HepG2 (cell line): ENCODE measurements at regions not wholly inside any gene's neighbourhood (a gene's known extent, or its start where the extent isn't known, plus 50 kb on each side); places are given as distances from the start of the nearest gene placed in this dataset.

Experiments used
- ATAC-seq: fragments of 200-7000 bp; cut with Tn5 transposase; 3 replicates; pipeline ENCODE4 v1.9.1; 2020; ENCODE audit warnings: mild to moderate bottlenecking, moderate library complexity
- BruUV-seq: library from RNA; stranded (reverse); fragments of 400-500 nt; replicated peaks from 2 replicates; lab custom pipeline; 2021; lab: Mats Ljungman, UMichigan
- CTCF ChIA-PET: fragments of 300-600 bp; formaldehyde crosslinking; extraction: SDS; loops from one replicate; lab custom pipeline; 2021; ENCODE audit warnings: low total read pairs, inconsistent platforms, low intra/inter-chr PET ratio; lab: Yijun Ruan, JAX
- POLR2A ChIA-PET: fragments of 350-600 bp; sonication (Branson Sonifier 250); formaldehyde crosslinking; loops from one replicate; lab custom pipeline; 2020; ENCODE audit warnings: antibody characterized with exemption, inconsistent platforms; lab: Yijun Ruan, JAX
- DNase-seq: peaks from one replicate; pipeline ENCODE4 v3.0.0-alpha.2; 2015; ENCODE audit warnings: low spot score
- FAIRE-seq: peaks from 3 replicates; lab custom pipeline; 2011; peaks lifted over from hg19 to GRCh38; lab: Jason Lieb, UNC
- H2AFZ ChIP-seq: one replicate; pipeline ENCODE4 v1.6.1; 2011; ENCODE audit warnings: low read length, inconsistent platforms
- H3K27ac ChIP-seq: fragments of 300-600 bp; 3 replicates; pipeline ENCODE4 v1.8.0; 2011; ENCODE audit warnings: mixed run types, mild to moderate bottlenecking, mixed read lengths, low read length, inconsistent platforms; ENCODE audit not compliant: insufficient read depth; ENCODE audit errors: extremely low read length
- H3K27me3 ChIP-seq, 2 experiments: fragments of 200-600 bp in 1 of 2; 2 replicates in 1 of 2; 3 replicates in 1 of 2; pipeline versions ENCODE4 v1.6.0 to v1.8.0; 2011; ENCODE audit warnings: low read length in 2 of 2, mild to moderate bottlenecking in 2 of 2, moderate library complexity in 2 of 2, inconsistent platforms in 1 of 2; ENCODE audit not compliant: insufficient read depth in 2 of 2, control insufficient read depth in 1 of 2
- H3K36me3 ChIP-seq, 2 experiments: fragments of 200-600 bp in 1 of 2; replicated peaks in 1 of 2; 2 replicates in 1 of 2; 3 replicates in 1 of 2; pipeline versions ENCODE4 v1.5.1 to v1.8.0; 2011; ENCODE audit warnings: low read length in 2 of 2, inconsistent platforms in 1 of 2; ENCODE audit not compliant: insufficient read depth in 2 of 2, control insufficient read depth in 1 of 2
- H3K4me1 ChIP-seq: 2 replicates; pipeline ENCODE4 v1.5.1; 2012; ENCODE audit warnings: low read length, inconsistent platforms; ENCODE audit not compliant: insufficient read depth
- H3K4me2 ChIP-seq: 2 replicates; pipeline ENCODE4 v1.6.0; 2011; ENCODE audit warnings: low read depth, low read length, inconsistent platforms
- H3K4me3 ChIP-seq, 3 experiments: fragments of 200-600 bp in 1 of 3; sonication (generic), shearing (Covaris generic) in 1 of 3; replicated peaks in 1 of 3; 2 replicates each; pipeline ENCODE4 v1.5.1; 2011 to 2016; ENCODE audit warnings: low read length in 3 of 3, inconsistent platforms in 2 of 3, low read depth in 2 of 3, mild to moderate bottlenecking in 2 of 3, control low read depth in 1 of 3, mixed read lengths in 1 of 3; ENCODE audit not compliant: insufficient read depth in 1 of 3
- H3K79me2 ChIP-seq: one replicate; pipeline ENCODE4 v1.6.1; 2011; ENCODE audit warnings: low read length, inconsistent platforms; ENCODE audit not compliant: insufficient read depth
- H3K9ac ChIP-seq: 2 replicates; pipeline ENCODE4 v1.6.0; 2011; ENCODE audit warnings: mild to moderate bottlenecking, low read depth, low read length, inconsistent platforms; ENCODE audit not compliant: insufficient read depth
- H3K9me3 ChIP-seq: 2 replicates; pipeline ENCODE4 v1.5.1; 2012; ENCODE audit warnings: mild to moderate bottlenecking, low read length
- H4K20me1 ChIP-seq: 2 replicates; pipeline ENCODE4 v1.6.0; 2011; ENCODE audit warnings: inconsistent platforms, mild to moderate bottlenecking, low read length, moderate library complexity; ENCODE audit not compliant: insufficient read depth
- ERF ChIP-seq: IDR thresholded peaks from 2 replicates; pipeline ENCODE4 v1.6.1; 2018; ENCODE audit warnings: missing biosample characterization, missing genetic modification reagents
- FOXC1 ChIP-seq: sonication (generic); formaldehyde crosslinking; IDR thresholded peaks from 2 replicates; pipeline ENCODE4 v1.8.0; 2022; ENCODE audit warnings: mild to moderate bottlenecking, missing genetic modification reagents, borderline replicate concordance
- NFIC ChIP-seq: IDR thresholded peaks from 2 replicates; pipeline ENCODE4 v1.6.1; 2012; ENCODE audit warnings: mild to moderate bottlenecking, low read length, inconsistent platforms
- RBM39 ChIP-seq: fragments of 200-400 bp; formaldehyde crosslinking; IDR thresholded peaks from one replicate; pipeline ENCODE4 v1.6.1; 2018; ENCODE audit warnings: antibody characterized with exemption, mild to moderate bottlenecking, low read depth, low read length; ENCODE audit not compliant: poor library complexity, severe bottlenecking
- SCMH1 ChIP-seq: sonication (generic); formaldehyde crosslinking; IDR thresholded peaks from 2 replicates; pipeline ENCODE4 v1.9.0; 2021; ENCODE audit warnings: missing genetic modification reagents, mild to moderate bottlenecking, borderline replicate concordance
- ZBTB42 ChIP-seq: sonication (generic); formaldehyde crosslinking; IDR thresholded peaks from 2 replicates; pipeline ENCODE4 v1.5.0; 2020; ENCODE audit warnings: mild to moderate bottlenecking, missing genetic modification reagents
- ZFP36L2 ChIP-seq: sonication (generic); formaldehyde crosslinking; IDR thresholded peaks from 2 replicates; pipeline ENCODE4 v1.4.0; 2020; ENCODE audit warnings: missing genetic modification reagents
- ZNF235 ChIP-seq: sonication (generic); formaldehyde crosslinking; IDR thresholded peaks from 2 replicates; pipeline ENCODE4 v1.8.1; 2023; ENCODE audit warnings: mild to moderate bottlenecking, missing genetic modification reagents, borderline replicate concordance
- ZNF280D ChIP-seq: sonication (generic); formaldehyde crosslinking; IDR thresholded peaks from 2 replicates; pipeline ENCODE4 v1.5.1; 2020; ENCODE audit warnings: mild to moderate bottlenecking, missing genetic modification reagents
- ZNF615 ChIP-seq: sonication (generic); formaldehyde crosslinking; IDR thresholded peaks from 2 replicates; pipeline ENCODE4 v1.5.0; 2020; ENCODE audit warnings: mild to moderate bottlenecking, missing genetic modification reagents, borderline replicate concordance
- ZNF761 ChIP-seq: sonication (generic); formaldehyde crosslinking; conservative IDR thresholded peaks from 2 replicates; pipeline ENCODE4 v1.4.0; 2020; ENCODE audit warnings: mild to moderate bottlenecking, missing genetic modification reagents
- ZZZ3 ChIP-seq: sonication (generic); formaldehyde crosslinking; IDR thresholded peaks from 2 replicates; pipeline ENCODE4 v1.4.0; 2020; ENCODE audit warnings: missing genetic modification reagents, mild to moderate bottlenecking, borderline replicate concordance
- WGBS: methylation state at CpG from one replicate; pipeline ENCODE4 v1.1.6; 2017; ENCODE audit warnings: low lambda C conversion rate; 5-methylcytosine and 5-hydroxymethylcytosine counted together
- in situ Hi-C: cut with HindIII; loops from 2 replicates; pipeline ENCODE4 v1.10.0; 2017; ENCODE audit warnings: low pct_unique_long_range_greater_than_20kb; ENCODE audit not compliant: extremely low pct_ligation_motif_present
- intact Hi-C: fragments of 100-400 bp; cut with micrococcal nuclease; formaldehyde crosslinking; loops from one replicate; pipeline ENCODE4 v1.10.0; 2022; ENCODE audit not compliant: unreplicated experiment
- TF ChIP-seq, protein P1 (sequence below): IDR thresholded peaks from 2 replicates; pipeline ENCODE4 v1.6.1; 2016; ENCODE audit warnings: missing compliant biosample characterization, missing genetic modification reagents, borderline replicate concordance

DNA sequence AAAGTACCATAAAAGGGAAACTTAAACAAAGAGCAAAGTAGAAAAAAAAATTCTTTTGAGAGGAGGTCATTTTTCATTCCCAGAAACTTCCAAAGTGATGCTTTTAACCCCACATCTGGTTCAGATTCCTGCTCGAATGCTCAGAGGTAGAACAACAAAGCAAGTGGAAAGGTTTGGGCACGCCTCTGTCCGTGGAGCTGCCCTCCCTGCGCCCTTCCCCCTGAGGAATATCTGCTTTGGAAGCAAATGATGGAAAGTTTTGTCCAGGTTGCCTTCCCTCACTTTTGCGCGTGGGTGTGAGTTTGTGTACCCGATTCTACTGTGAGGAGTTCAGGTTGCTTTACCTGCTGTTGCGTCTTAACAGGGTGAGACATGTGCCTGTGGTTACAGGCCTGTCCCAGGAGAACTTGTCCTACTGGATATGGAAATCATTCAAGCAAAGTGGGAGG is 110.2 kb downstream of the KLF5 start (continued):
- TF ChIP-seq NFIC (no peak), ZFP36L2 (CRISPR knock-in tag) (no peak), ZNF615 (no peak), ZNF761 (CRISPR knock-in tag) (no peak)
- TF ChIP-seq, protein P1, sequence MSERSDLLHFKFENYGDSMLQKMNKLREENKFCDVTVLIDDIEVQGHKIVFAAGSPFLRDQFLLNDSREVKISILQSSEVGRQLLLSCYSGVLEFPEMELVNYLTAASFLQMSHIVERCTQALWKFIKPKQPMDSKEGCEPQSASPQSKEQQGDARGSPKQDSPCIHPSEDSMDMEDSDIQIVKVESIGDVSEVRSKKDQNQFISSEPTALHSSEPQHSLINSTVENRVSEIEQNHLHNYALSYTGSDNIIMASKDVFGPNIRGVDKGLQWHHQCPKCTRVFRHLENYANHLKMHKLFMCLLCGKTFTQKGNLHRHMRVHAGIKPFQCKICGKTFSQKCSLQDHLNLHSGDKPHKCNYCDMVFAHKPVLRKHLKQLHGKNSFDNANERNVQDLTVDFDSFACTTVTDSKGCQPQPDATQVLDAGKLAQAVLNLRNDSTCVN (CRISPR knock-in tag), result no peak

DNA sequence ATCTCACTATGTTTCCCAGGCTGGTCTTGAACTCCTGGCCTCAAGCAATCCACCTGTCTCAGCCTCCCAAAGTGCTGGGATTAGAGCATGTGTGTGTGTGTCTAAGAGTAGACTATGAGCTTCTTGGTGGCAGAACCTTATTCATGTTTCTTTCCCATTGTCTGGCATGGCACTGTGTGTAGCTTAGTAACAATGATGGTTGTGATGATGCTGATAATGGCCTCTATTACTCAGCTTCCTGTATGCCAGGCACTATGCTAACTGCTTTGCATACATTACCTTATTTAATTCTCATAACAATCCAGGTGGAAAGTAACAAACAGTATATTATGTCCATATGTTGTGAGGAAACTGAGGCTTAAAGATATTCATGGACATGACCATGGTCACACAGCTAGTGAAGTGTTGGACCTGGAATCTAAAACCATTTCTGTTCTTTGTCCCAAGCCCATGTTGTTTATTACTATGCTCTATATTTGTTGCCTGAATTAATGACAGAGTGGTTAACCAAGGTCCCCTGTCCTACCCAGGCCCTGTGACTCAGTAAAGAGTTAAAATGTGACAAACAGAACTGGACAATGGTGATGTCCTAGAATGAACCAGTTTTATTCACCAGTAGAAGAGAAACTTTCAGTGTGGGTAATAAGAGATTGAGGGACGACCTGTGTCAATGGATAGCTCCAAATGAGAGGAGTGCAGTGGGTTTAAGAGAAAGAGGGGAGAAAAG is 109.6 kb downstream of the KLF5 start:
- Histone ChIP-seq H4K20me1 (no peaks in the 10 kb centered on the region), H2AFZ (no peak overlapping the region), H3K9me3 (no peaks in the 10 kb centered on the region), H3K36me3 (no peaks in the 10 kb centered on the region), H3K9ac (no peak overlapping the region), H3K27me3 (no peaks in the 10 kb centered on the region), H3K79me2 (no peaks in the 10 kb centered on the region), H3K4me1 (peaks cover 30% of the 10 kb centered on the region), H3K4me2 (no peak overlapping the region), H3K27ac (no peak overlapping the region), H3K4me3 (no peak overlapping the region)
- no peak for TF ChIP-seq RBM39
- TF ChIP-seq SCMH1 (CRISPR knock-in tag), result no peak
- no peak for TF ChIP-seq ZNF280D
- no peak for TF ChIP-seq ERF (CRISPR knock-in tag)
- no peak for TF ChIP-seq ZZZ3 (CRISPR knock-in tag)
- TF ChIP-seq ZNF235 (CRISPR knock-in tag), result no peak
- TF ChIP-seq ZBTB42 (CRISPR knock-in tag), result no peak
- TF ChIP-seq FOXC1, result no peak
- no peak for FAIRE-seq
- DNase-seq, result no peak
- BruUV-seq, result no TSS peak
- no peak for ATAC-seq
- POLR2A ChIA-PET, result no interaction called here
- CTCF ChIA-PET, result no interaction called here
- 5% methylated on average over 1 of the region's 1 CpG for WGBS
- intact Hi-C loops (no loop called here), in situ Hi-C loops (no loop called here)
